GM12878 (cell line): ENCODE measurements at regions not wholly inside any gene's neighbourhood (a gene's known extent, or its start where the extent isn't known, plus 50 kb on each side); places are given as distances from the start of the nearest gene placed in this dataset.

Experiments
- BACH1 ChIP-seq: fragments of 450-650 bp; IDR thresholded peaks from 2 replicates; pipeline ENCODE4 v1.6.1; 2017; ENCODE audit warnings: mild to moderate bottlenecking, borderline replicate concordance
- CBFB ChIP-seq: IDR thresholded peaks from 2 replicates; pipeline ENCODE4 v1.6.1; 2016; ENCODE audit warnings: antibody characterized with exemption, low read depth
- CEBPB ChIP-seq, 2 experiments: fragments of 150-350 bp in 1 of 2; IDR thresholded peaks; 2 replicates each; pipeline ENCODE4 v1.6.1; 2012 to 2014; ENCODE audit warnings: low read depth in 2 of 2, low read length in 2 of 2, borderline replicate concordance in 1 of 2, inconsistent platforms in 1 of 2
- CTCF ChIP-seq, 3 experiments: IDR thresholded peaks in 2 of 3; conservative IDR thresholded peaks in 1 of 3; 2 replicates each; pipeline ENCODE4 v1.5.1; 2011; ENCODE audit warnings: low read depth in 3 of 3, low read length in 3 of 3, mild to moderate bottlenecking in 3 of 3, control low read depth in 2 of 3, moderate library complexity in 2 of 3, inconsistent platforms in 1 of 3, mixed read lengths in 1 of 3; ENCODE audit not compliant: control insufficient read depth in 2 of 3, insufficient read depth in 1 of 3; ENCODE audit errors: extremely low read depth in 1 of 3
- FOS ChIP-seq: IDR thresholded peaks from 3 replicates; pipeline ENCODE4 v1.6.1; 2011; ENCODE audit warnings: borderline replicate concordance; ENCODE audit not compliant: insufficient read length; ENCODE audit errors: extremely low read depth
- HCFC1 ChIP-seq: fragments of 150-350 bp; IDR thresholded peaks from 2 replicates; pipeline ENCODE4 v1.6.1; 2014; ENCODE audit warnings: low read length
- IKZF2 ChIP-seq, 2 experiments: fragments of 450-650 bp; IDR thresholded peaks; 2 replicates each; pipeline ENCODE4 v1.6.1; 2017; ENCODE audit warnings: mild to moderate bottlenecking in 2 of 2, moderate library complexity in 2 of 2
- MEF2A ChIP-seq: IDR thresholded peaks from 2 replicates; pipeline ENCODE4 v1.6.1; 2011; ENCODE audit warnings: low read depth, mild to moderate bottlenecking, low read length, moderate library complexity; ENCODE audit not compliant: insufficient read depth
- MYB ChIP-seq: fragments of 150-350 bp; IDR thresholded peaks from 2 replicates; pipeline ENCODE4 v1.6.1; 2014; ENCODE audit warnings: mild to moderate bottlenecking, low read depth, low read length, borderline replicate concordance
- NFYA ChIP-seq: IDR thresholded peaks from 2 replicates; pipeline ENCODE4 v1.6.1; 2011; ENCODE audit warnings: low read depth, mild to moderate bottlenecking, low read length, improper control_type of control experiment, borderline replicate concordance
- POLR2A ChIP-seq: IDR thresholded peaks from 2 replicates; pipeline ENCODE4 v1.6.1; 2011; ENCODE audit warnings: low read depth, mild to moderate bottlenecking, low read length
- RUNX3 ChIP-seq: IDR thresholded peaks from 2 replicates; pipeline ENCODE4 v1.6.1; 2012; ENCODE audit warnings: low read length, inconsistent platforms
- SREBF2 ChIP-seq: IDR thresholded peaks from 2 replicates; pipeline ENCODE4 v1.6.1; 2012; ENCODE audit warnings: mild to moderate bottlenecking, low read length
- ZBTB40 ChIP-seq: fragments of 450-650 bp; IDR thresholded peaks from 2 replicates; pipeline ENCODE4 v1.6.1; 2016; ENCODE audit warnings: mild to moderate bottlenecking, moderate library complexity, borderline replicate concordance
- ZNF592 ChIP-seq: fragments of 450-650 bp; IDR thresholded peaks from 2 replicates; pipeline ENCODE4 v1.6.1; 2017; ENCODE audit warnings: mild to moderate bottlenecking, moderate library complexity
- ZNF687 ChIP-seq: fragments of 450-650 bp; IDR thresholded peaks from 2 replicates; pipeline ENCODE4 v1.6.1; 2017; ENCODE audit warnings: mild to moderate bottlenecking, moderate library complexity

- TF ChIP-seq CBFB: peak; percentile 98
- peak; percentile 53; the same call in 1 of the 2 replicates for TF ChIP-seq MYB
- TF ChIP-seq CEBPB (IDR thresholded peaks at IDR 0.05; ENCODE audit: borderline replicate concordance in 1 of 2, low read depth in 2 of 2, low read length in 2 of 2): no peak
- peak; percentile 27; the same call in 1 of the 2 replicates for TF ChIP-seq POLR2A
- TF ChIP-seq ZBTB40: peak; percentile 19; the same call in 1 of the 2 replicates
- TF ChIP-seq NFYA: no peak
- peak; percentile 81; the same call in 1 of the 2 replicates for TF ChIP-seq MEF2A
- TF ChIP-seq IKZF2 (IDR thresholded peaks at IDR 0.05): peak; percentile 92 to 98
- peak; percentile 69; the same call in 1 of the 2 replicates for TF ChIP-seq ZNF592
- peak; percentile 99 for TF ChIP-seq RUNX3
- TF ChIP-seq BACH1: peak; percentile 94
- TF ChIP-seq HCFC1: no peak
- TF ChIP-seq ZNF687: peak; percentile 99
- TF ChIP-seq SREBF2: no peak
- TF ChIP-seq CTCF (IDR thresholded peaks at IDR 0.05 in 2 of 3, conservative IDR thresholded peaks at IDR 0.05 in 1 of 3; ENCODE audit: control insufficient read depth in 2 of 3, extremely low read depth in 1 of 3, insufficient read depth in 1 of 3, low read depth in 3 of 3, low read length in 3 of 3): peak in 1 of 3 experiments; percentile 4; a peak in 1 of 6 replicates
- TF ChIP-seq FOS: no peak
Measured at GRCh38 chr2:8303322-8303832, 378.5 kb upstream of the ID2 start (continued).
